ENCODE measurements at regions not wholly inside any gene's neighbourhood (a gene's known extent, or its start where the extent isn't known, plus 50 kb on each side); places are given as distances from the start of the nearest gene placed in this dataset.

GRCh38 chr2:136377423-136378382 is 259.8 kb upstream of the CXCR4 start:
- Histone ChIP-seq H3K4me3 (ENCODE audit: low read depth, low read length) (no peak overlapping the region), H3K27me3 (ENCODE audit: control insufficient read depth, insufficient read depth, low read length) (no peaks in the 10 kb centered on the region), H3K9ac (no peak overlapping the region), H2AFZ (no peak overlapping the region), H3K4me2 (ENCODE audit: low read length) (no peak overlapping the region), H3K36me3 (ENCODE audit: control insufficient read depth, insufficient read depth, low read length) (no peaks in the 10 kb centered on the region), H3K27ac (no peak overlapping the region), H3K79me2 (no peaks in the 10 kb centered on the region), H3K4me1 (no peaks in the 10 kb centered on the region), H3K9me3 (ENCODE audit: control insufficient read depth, low read length) (no peaks in the 10 kb centered on the region)
- TF ChIP-seq, protein P1, sequence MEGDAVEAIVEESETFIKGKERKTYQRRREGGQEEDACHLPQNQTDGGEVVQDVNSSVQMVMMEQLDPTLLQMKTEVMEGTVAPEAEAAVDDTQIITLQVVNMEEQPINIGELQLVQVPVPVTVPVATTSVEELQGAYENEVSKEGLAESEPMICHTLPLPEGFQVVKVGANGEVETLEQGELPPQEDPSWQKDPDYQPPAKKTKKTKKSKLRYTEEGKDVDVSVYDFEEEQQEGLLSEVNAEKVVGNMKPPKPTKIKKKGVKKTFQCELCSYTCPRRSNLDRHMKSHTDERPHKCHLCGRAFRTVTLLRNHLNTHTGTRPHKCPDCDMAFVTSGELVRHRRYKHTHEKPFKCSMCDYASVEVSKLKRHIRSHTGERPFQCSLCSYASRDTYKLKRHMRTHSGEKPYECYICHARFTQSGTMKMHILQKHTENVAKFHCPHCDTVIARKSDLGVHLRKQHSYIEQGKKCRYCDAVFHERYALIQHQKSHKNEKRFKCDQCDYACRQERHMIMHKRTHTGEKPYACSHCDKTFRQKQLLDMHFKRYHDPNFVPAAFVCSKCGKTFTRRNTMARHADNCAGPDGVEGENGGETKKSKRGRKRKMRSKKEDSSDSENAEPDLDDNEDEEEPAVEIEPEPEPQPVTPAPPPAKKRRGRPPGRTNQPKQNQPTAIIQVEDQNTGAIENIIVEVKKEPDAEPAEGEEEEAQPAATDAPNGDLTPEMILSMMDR (IDR thresholded peaks at IDR 0.05), result no peak

DNA sequence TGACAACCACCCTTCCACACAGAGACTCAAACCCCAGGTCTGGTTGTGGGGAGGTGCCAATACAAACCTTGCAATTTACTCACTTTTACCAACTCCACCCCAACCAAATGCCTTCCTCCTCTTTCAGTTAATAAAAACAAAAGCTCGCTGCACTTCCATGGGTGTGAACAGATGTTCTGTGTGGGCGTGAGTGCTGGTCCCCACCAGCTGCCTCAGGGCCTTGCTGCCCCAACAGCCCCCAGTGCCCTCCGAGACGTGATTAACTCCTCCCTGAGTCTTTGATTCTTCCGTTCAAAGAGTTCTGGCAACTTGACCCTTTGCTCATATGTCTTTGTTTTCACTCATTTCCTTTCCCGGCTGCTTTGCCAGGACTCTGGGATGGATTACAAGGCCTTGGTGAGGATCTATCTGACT is 258.9 kb upstream of the CXCR4 start:
- H3K9ac ChIP-seq, result no peak overlapping the region
- H3K79me2 ChIP-seq, result no peaks in the 10 kb centered on the region
- H3K27ac ChIP-seq, result no peak overlapping the region
- H3K9me3 ChIP-seq (ENCODE audit: control insufficient read depth, low read length), result no peaks in the 10 kb centered on the region
- H2AFZ ChIP-seq, result no peak overlapping the region
- H3K4me1 ChIP-seq, result no peaks in the 10 kb centered on the region
- no peaks in the 10 kb centered on the region for H3K36me3 ChIP-seq (ENCODE audit: control insufficient read depth, insufficient read depth, low read length)
- H3K27me3 ChIP-seq (ENCODE audit: control insufficient read depth, insufficient read depth, low read length), result no peaks in the 10 kb centered on the region
- TF ChIP-seq, protein P1 (IDR thresholded peaks at IDR 0.05), result no peak
- H3K4me3 ChIP-seq (ENCODE audit: low read depth, low read length), result no peak overlapping the region
- H3K4me2 ChIP-seq (ENCODE audit: low read length), result no peak overlapping the region

- no peak overlapping the region for H3K9ac ChIP-seq
- TF ChIP-seq, protein P1 (IDR thresholded peaks at IDR 0.05), result no peak
- H3K4me2 ChIP-seq (ENCODE audit: low read length), result no peak overlapping the region
- H3K27me3 ChIP-seq (ENCODE audit: control insufficient read depth, insufficient read depth, low read length), result no peaks in the 10 kb centered on the region
- H3K4me3 ChIP-seq (ENCODE audit: low read depth, low read length), result no peak overlapping the region
- H3K4me1 ChIP-seq, result no peaks in the 10 kb centered on the region
- H3K27ac ChIP-seq, result no peak overlapping the region
- H3K79me2 ChIP-seq, result no peaks in the 10 kb centered on the region
- no peaks in the 10 kb centered on the region for H3K36me3 ChIP-seq (ENCODE audit: control insufficient read depth, insufficient read depth, low read length)
- no peak overlapping the region for H2AFZ ChIP-seq
- H3K9me3 ChIP-seq (ENCODE audit: control insufficient read depth, low read length), result no peaks in the 10 kb centered on the region
These were observed 258.3 kb upstream of the CXCR4 start for GRCh38 chr2:136376211-136376610.

GRCh38 chr2:136375017-136375901 is 257.3 kb upstream of the CXCR4 start:
- no peaks in the 10 kb centered on the region for H3K27me3 ChIP-seq (ENCODE audit: control insufficient read depth, insufficient read depth, low read length)
- no peak overlapping the region for H3K4me3 ChIP-seq (ENCODE audit: low read depth, low read length)
- no peaks in the 10 kb centered on the region for H3K9me3 ChIP-seq (ENCODE audit: control insufficient read depth, low read length)
- no peak overlapping the region for H2AFZ ChIP-seq
- TF ChIP-seq, protein P1 (IDR thresholded peaks at IDR 0.05), result no peak
- H3K4me2 ChIP-seq (ENCODE audit: low read length), result no peak overlapping the region
- H3K27ac ChIP-seq, result no peak overlapping the region
- H3K4me1 ChIP-seq, result no peaks in the 10 kb centered on the region
- H3K36me3 ChIP-seq (ENCODE audit: control insufficient read depth, insufficient read depth, low read length), result no peaks in the 10 kb centered on the region
- no peak overlapping the region for H3K9ac ChIP-seq
- H3K79me2 ChIP-seq, result no peaks in the 10 kb centered on the region

Data from parathyroid adenoma (tissue), 2 donors.